ENCODE measurements at regions not wholly inside any gene's neighbourhood (a gene's known extent, or its start where the extent isn't known, plus 50 kb on each side); places are given as distances from the start of the nearest gene placed in this dataset.

DNA sequence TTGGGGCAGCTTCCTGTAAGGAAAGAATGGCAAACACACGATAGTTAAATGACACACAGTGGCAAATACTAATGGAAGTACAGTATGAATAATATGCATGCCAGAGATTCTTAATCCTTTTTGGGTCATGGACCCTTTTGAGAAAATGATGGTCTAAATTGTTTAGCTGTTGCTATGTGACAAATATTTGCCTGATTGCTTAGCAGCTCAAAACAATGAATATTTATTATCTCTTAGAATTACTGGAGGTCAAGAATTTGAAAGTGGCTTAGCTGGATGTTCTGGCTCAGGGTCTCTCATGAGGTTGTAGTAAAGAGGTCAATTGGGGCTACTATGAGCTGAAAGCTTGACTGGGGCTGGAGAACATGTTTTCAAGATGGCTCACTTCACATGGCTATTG is 69.7 kb downstream of the FANCF start:
- Histone ChIP-seq H3K9ac (ENCODE audit: extremely low read depth, low read length, poor library complexity, severe bottlenecking) (no peak overlapping the region), H3K36me3 (ENCODE audit: control insufficient read depth, insufficient read depth, low read length) (no peaks in the 10 kb centered on the region)

DNA sequence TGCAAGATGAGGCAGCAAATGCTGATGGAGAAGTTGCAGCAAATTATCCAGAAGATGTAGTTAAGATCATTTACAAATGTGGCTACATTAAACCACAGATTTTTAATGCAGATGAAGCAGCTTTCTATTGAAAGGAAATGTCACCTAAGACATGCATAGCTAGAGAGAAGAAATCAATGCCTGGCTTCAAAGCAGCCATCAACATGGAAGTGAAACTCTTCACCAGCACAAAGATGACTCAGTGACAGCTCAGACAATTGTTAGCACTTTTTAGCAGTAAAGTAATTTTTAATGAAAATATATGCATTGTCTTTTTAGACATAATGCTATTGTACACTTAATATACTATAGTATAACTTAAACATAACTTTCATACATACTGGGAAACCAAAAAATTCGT is 71.4 kb downstream of the FANCF start:
- TF ChIP-seq, protein P1, sequence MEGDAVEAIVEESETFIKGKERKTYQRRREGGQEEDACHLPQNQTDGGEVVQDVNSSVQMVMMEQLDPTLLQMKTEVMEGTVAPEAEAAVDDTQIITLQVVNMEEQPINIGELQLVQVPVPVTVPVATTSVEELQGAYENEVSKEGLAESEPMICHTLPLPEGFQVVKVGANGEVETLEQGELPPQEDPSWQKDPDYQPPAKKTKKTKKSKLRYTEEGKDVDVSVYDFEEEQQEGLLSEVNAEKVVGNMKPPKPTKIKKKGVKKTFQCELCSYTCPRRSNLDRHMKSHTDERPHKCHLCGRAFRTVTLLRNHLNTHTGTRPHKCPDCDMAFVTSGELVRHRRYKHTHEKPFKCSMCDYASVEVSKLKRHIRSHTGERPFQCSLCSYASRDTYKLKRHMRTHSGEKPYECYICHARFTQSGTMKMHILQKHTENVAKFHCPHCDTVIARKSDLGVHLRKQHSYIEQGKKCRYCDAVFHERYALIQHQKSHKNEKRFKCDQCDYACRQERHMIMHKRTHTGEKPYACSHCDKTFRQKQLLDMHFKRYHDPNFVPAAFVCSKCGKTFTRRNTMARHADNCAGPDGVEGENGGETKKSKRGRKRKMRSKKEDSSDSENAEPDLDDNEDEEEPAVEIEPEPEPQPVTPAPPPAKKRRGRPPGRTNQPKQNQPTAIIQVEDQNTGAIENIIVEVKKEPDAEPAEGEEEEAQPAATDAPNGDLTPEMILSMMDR (conservative IDR thresholded peaks at IDR 0.05), result no peak
- Histone ChIP-seq H3K36me3 (ENCODE audit: control insufficient read depth, insufficient read depth, low read length) (no peaks in the 10 kb centered on the region), H3K4me3 (ENCODE audit: low read length) (no peak overlapping the region), H3K9me3 (ENCODE audit: control insufficient read depth, low read length) (no peaks in the 10 kb centered on the region), H3K9ac (ENCODE audit: extremely low read depth, low read length, poor library complexity, severe bottlenecking) (no peak overlapping the region), H3K4me1 (ENCODE audit: control insufficient read depth, insufficient read depth, low read length) (no peaks in the 10 kb centered on the region), H3K27me3 (ENCODE audit: control insufficient read depth, insufficient read depth, low read length, poor library complexity, severe bottlenecking) (no peaks in the 10 kb centered on the region), H3K27ac (ENCODE audit: low read depth, low read length) (no peak overlapping the region)
- Mint-ChIP-seq H3K4me3 (no peak overlapping the region), H3K9me3 (no peaks in the 10 kb centered on the region), H3K4me1 (no peaks in the 10 kb centered on the region), H3K27me3 (ENCODE audit: insufficient read depth) (no peaks in the 10 kb centered on the region), H3K27ac (no peak overlapping the region), H3K36me3 (ENCODE audit: low read depth) (no peaks in the 10 kb centered on the region)
- no CpG with 5 or more reads among the region's 1 CpG for WGBS, 2 experiments (ENCODE audit: insufficient coverage in 1 of 2, insufficient read length in 1 of 2)
- no peak for DNase-seq

More for the DNA sequence above, 69.7 kb downstream of the FANCF start:
- H3K27me3 ChIP-seq (ENCODE audit: control insufficient read depth, insufficient read depth, low read length, poor library complexity, severe bottlenecking), result no peaks in the 10 kb centered on the region
- no peak overlapping the region for H3K27ac ChIP-seq (ENCODE audit: low read depth, low read length)
- Mint-ChIP-seq H3K27ac (no peak overlapping the region), H3K27me3 (ENCODE audit: insufficient read depth) (no peaks in the 10 kb centered on the region), H3K4me1 (no peaks in the 10 kb centered on the region), H3K36me3 (ENCODE audit: low read depth) (no peaks in the 10 kb centered on the region), H3K4me3 (no peak overlapping the region), H3K9me3 (no peaks in the 10 kb centered on the region)
- DNase-seq, result no peak
- H3K4me1 ChIP-seq (ENCODE audit: control insufficient read depth, insufficient read depth, low read length), result no peaks in the 10 kb centered on the region
- WGBS, 2 experiments (ENCODE audit: insufficient coverage in 1 of 2, insufficient read length in 1 of 2), result 86 to 90% methylated on average over 1 of the region's 1 CpG
- H3K4me3 ChIP-seq (ENCODE audit: low read length), result no peak overlapping the region
- H3K9me3 ChIP-seq (ENCODE audit: control insufficient read depth, low read length), result no peaks in the 10 kb centered on the region
- TF ChIP-seq, protein P1 (conservative IDR thresholded peaks at IDR 0.05), result no peak

DNA sequence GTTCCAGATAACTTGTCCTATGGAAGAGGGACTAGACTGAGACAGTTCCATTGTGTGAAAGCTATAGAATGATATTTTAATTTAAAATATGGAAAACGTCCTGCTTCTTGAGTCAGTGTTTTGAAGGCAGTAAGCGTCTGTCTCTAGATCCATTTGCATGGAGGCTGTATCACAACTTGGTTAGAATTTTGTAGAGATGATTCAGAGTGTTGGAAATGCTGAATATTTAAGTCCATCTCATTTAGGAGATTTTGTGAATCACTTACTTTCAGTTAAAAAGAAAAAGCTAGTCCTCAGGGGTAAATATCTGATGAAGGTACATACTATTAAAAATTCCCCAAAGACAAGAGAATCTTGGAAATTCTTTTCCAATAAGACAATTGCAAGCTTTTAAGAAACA is 72.7 kb downstream of the FANCF start:
- DNase-seq, result no peak
- Histone ChIP-seq H3K27ac (ENCODE audit: low read depth, low read length) (no peak overlapping the region), H3K9me3 (ENCODE audit: control insufficient read depth, low read length) (no peaks in the 10 kb centered on the region), H3K4me3 (ENCODE audit: low read length) (no peak overlapping the region), H3K9ac (ENCODE audit: extremely low read depth, low read length, poor library complexity, severe bottlenecking) (no peak overlapping the region), H3K4me1 (ENCODE audit: control insufficient read depth, insufficient read depth, low read length) (no peaks in the 10 kb centered on the region), H3K36me3 (ENCODE audit: control insufficient read depth, insufficient read depth, low read length) (no peaks in the 10 kb centered on the region), H3K27me3 (ENCODE audit: control insufficient read depth, insufficient read depth, low read length, poor library complexity, severe bottlenecking) (no peaks in the 10 kb centered on the region)
- Mint-ChIP-seq H3K4me3 (no peak overlapping the region), H3K27me3 (ENCODE audit: insufficient read depth) (no peaks in the 10 kb centered on the region), H3K9me3 (no peaks in the 10 kb centered on the region), H3K4me1 (no peaks in the 10 kb centered on the region), H3K36me3 (ENCODE audit: low read depth) (no peaks in the 10 kb centered on the region), H3K27ac (no peak overlapping the region)
- 87 to 100% methylated on average over 2 of the region's 2 CpGs for WGBS, 2 experiments (ENCODE audit: insufficient coverage in 1 of 2, insufficient read length in 1 of 2)
- TF ChIP-seq, protein P1 (conservative IDR thresholded peaks at IDR 0.05), result no peak
